ENCODE measurements at regions not wholly inside any gene's neighbourhood (a gene's known extent, or its start where the extent isn't known, plus 50 kb on each side); places are given as distances from the start of the nearest gene placed in this dataset.

DNA sequence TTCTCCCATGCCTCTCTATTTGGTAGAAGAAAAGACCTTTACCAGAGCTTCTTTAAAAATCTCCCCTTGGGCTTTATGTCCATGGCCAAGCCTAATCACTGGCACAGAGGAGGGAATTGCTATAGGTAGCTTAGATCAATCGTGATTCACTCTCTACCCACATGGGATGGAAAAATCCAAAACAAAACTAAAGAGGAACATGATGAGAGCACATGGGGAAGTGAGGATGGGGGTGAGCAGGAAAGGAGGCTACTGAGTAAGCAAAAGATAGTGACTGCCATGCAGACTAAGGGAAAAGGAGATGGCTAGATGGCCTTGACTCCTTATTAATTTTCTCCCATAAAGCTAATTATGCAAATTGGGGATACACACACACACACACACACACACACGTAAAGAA, 201.2 kb downstream of the HS3ST3A1 start:
- 100% methylated on average over 1 of the region's 2 CpGs for WGBS (ENCODE audit: insufficient coverage)
- Histone ChIP-seq H3K9ac (ENCODE audit: insufficient read depth, low read length, poor library complexity, severe bottlenecking) (no peak overlapping the region), H4K20me1 (ENCODE audit: insufficient read depth, low read length) (no peaks in the 10 kb centered on the region), H3K4me2 (replicated peaks; ENCODE audit: extremely low read depth, low read length, poor library complexity, severe bottlenecking) (no peak overlapping the region), H3K36me3 (replicated peaks in 1 of 2; ENCODE audit: control insufficient read depth in 1 of 2, insufficient read depth in 2 of 2, low read length in 2 of 2) (no peaks in the 10 kb centered on the region), H3K4me3 (replicated peaks in 1 of 3; ENCODE audit: low read depth in 2 of 3, low read length in 3 of 3) (no peak overlapping the region), H3K9me3 (replicated peaks in 1 of 2; ENCODE audit: control insufficient read depth in 1 of 2, insufficient read depth in 1 of 2, low read length in 2 of 2) (no peaks in the 10 kb centered on the region), H3K79me2 (ENCODE audit: insufficient read depth, low read length) (no peaks in the 10 kb centered on the region), H3K4me1 (ENCODE audit: control insufficient read depth in 1 of 2, insufficient read depth in 2 of 2, low read length in 2 of 2) (no peaks in the 10 kb centered on the region), H3K27ac (ENCODE audit: low read depth in 1 of 2, low read length in 2 of 2) (no peak overlapping the region), H3K27me3 (ENCODE audit: control insufficient read depth in 2 of 2, insufficient read depth in 2 of 2, low read length in 2 of 2) (no peaks in the 10 kb centered on the region), H2AFZ (ENCODE audit: insufficient read depth, low read depth, low read length, poor library complexity, severe bottlenecking) (no peak overlapping the region)
- intact Hi-C loops (cut with micrococcal nuclease): no loop called here
- Mint-ChIP-seq H3K4me3 (no peak overlapping the region), H3K9me3 (peaks cover 0 to 4% (median 2%) of the 10 kb centered on the region in 7 donors), H3K36me3 (no peaks in the 10 kb centered on the region), H3K27ac (no peak overlapping the region), H3K4me1 (peaks cover 3% of the 10 kb centered on the region), H3K27me3 (ENCODE audit: low read depth in 3 of 3) (peaks cover 0 to 4% (median 0%) of the 10 kb centered on the region in 3 donors)
- TF ChIP-seq CTCF (IDR thresholded peaks at IDR 0.05): no peak
- no peak for DNase-seq

- H3K4me1 ChIP-seq (ENCODE audit: control insufficient read depth in 1 of 2, insufficient read depth in 2 of 2, low read length in 2 of 2): no peaks in the 10 kb centered on the region
- H3K79me2 ChIP-seq (ENCODE audit: insufficient read depth, low read length): no peaks in the 10 kb centered on the region
- DNase-seq: no peak
- H4K20me1 ChIP-seq (ENCODE audit: insufficient read depth, low read length): no peaks in the 10 kb centered on the region
- H2AFZ ChIP-seq (ENCODE audit: insufficient read depth, low read depth, low read length, poor library complexity, severe bottlenecking): no peak overlapping the region
- no peak overlapping the region for H3K9ac ChIP-seq (ENCODE audit: insufficient read depth, low read length, poor library complexity, severe bottlenecking)
- H3K27me3 Mint-ChIP-seq (ENCODE audit: low read depth in 3 of 3): peaks cover 0 to 4% (median 0%) of the 10 kb centered on the region in 3 donors
- H3K4me1 Mint-ChIP-seq: peaks cover 4% of the 10 kb centered on the region
- TF ChIP-seq CTCF (IDR thresholded peaks at IDR 0.05): no peak
- intact Hi-C loops (cut with micrococcal nuclease): no loop called here
- no peaks in the 10 kb centered on the region for H3K9me3 ChIP-seq (replicated peaks in 1 of 2; ENCODE audit: control insufficient read depth in 1 of 2, insufficient read depth in 1 of 2, low read length in 2 of 2)
- H3K36me3 Mint-ChIP-seq: no peaks in the 10 kb centered on the region
- H3K4me3 ChIP-seq (replicated peaks in 1 of 3; ENCODE audit: low read depth in 2 of 3, low read length in 3 of 3): no peak overlapping the region
- no peak overlapping the region for H3K4me3 Mint-ChIP-seq
- H3K36me3 ChIP-seq (replicated peaks in 1 of 2; ENCODE audit: control insufficient read depth in 1 of 2, insufficient read depth in 2 of 2, low read length in 2 of 2): no peaks in the 10 kb centered on the region
- H3K4me2 ChIP-seq (replicated peaks; ENCODE audit: extremely low read depth, low read length, poor library complexity, severe bottlenecking): no peak overlapping the region
- WGBS (ENCODE audit: insufficient coverage): 100% methylated on average over 1 of the region's 1 CpG
- H3K27ac Mint-ChIP-seq: no peak overlapping the region
- H3K27me3 ChIP-seq (ENCODE audit: control insufficient read depth in 2 of 2, insufficient read depth in 2 of 2, low read length in 2 of 2): no peaks in the 10 kb centered on the region
- H3K27ac ChIP-seq (ENCODE audit: low read depth in 1 of 2, low read length in 2 of 2): no peak overlapping the region
- H3K9me3 Mint-ChIP-seq: peaks cover 0 to 4% (median 2%) of the 10 kb centered on the region in 7 donors
These were observed 202.9 kb downstream of the HS3ST3A1 start for GRCh38 chr17:13398853-13399252.

All from CD14-positive monocyte (primary cell).